Mesothelial cell of epicardium (in vitro differentiated cells): ENCODE measurements at regions not wholly inside any gene's neighbourhood (a gene's known extent, or its start where the extent isn't known, plus 50 kb on each side); places are given as distances from the start of the nearest gene placed in this dataset.

Source experiments
- DNase-seq, 2 experiments: peaks; one replicate each; pipeline ENCODE4 v3.0.0; 2021; ENCODE audit warnings: low spot score in 2 of 2; ENCODE audit not compliant: unreplicated experiment in 2 of 2
- H3K27ac Mint-ChIP-seq: 2 replicates; pipeline ENCODE4 v1.8.0; 2021; ENCODE audit warnings: mixed read lengths
- H3K27me3 Mint-ChIP-seq: 2 replicates; pipeline ENCODE4 v1.8.0; 2021; ENCODE audit warnings: low read depth, mixed read lengths
- H3K36me3 Mint-ChIP-seq: 2 replicates; pipeline ENCODE4 v1.8.0; 2021; ENCODE audit warnings: mixed read lengths
- H3K4me1 Mint-ChIP-seq: 2 replicates; pipeline ENCODE4 v1.8.0; 2021; ENCODE audit warnings: mixed read lengths
- H3K4me3 Mint-ChIP-seq: 2 replicates; pipeline ENCODE4 v1.8.0; 2021; ENCODE audit warnings: mild to moderate bottlenecking, moderate library complexity, mixed read lengths
- H3K9me3 Mint-ChIP-seq: 2 replicates; pipeline ENCODE4 v1.8.0; 2021; ENCODE audit warnings: mixed read lengths
- CTCF ChIP-seq: fragments of 200-600 bp; sonication (generic); IDR thresholded peaks from one replicate; pipeline ENCODE4 v1.5.0; 2021; ENCODE audit warnings: antibody characterized with exemption; ENCODE audit not compliant: unreplicated experiment

- H3K27me3 Mint-ChIP-seq: peaks cover 33% of the 10 kb centered on the region
- H3K27ac Mint-ChIP-seq: no peak overlapping the region
- H3K4me3 Mint-ChIP-seq: no peak overlapping the region
- peaks cover 5% of the 10 kb centered on the region for H3K4me1 Mint-ChIP-seq
- peaks cover 32% of the 10 kb centered on the region for H3K9me3 Mint-ChIP-seq
- TF ChIP-seq CTCF: no peak
- no peak for DNase-seq
- no peaks in the 10 kb centered on the region for H3K36me3 Mint-ChIP-seq
These were observed 427.7 kb downstream of the MATN1 start for GRCh38 chr1:30295674-30296073.

- Mint-ChIP-seq H3K27ac (no peak overlapping the region), H3K36me3 (no peaks in the 10 kb centered on the region), H3K4me1 (peaks cover 9% of the 10 kb centered on the region), H3K9me3 (peaks cover 32% of the 10 kb centered on the region), H3K27me3 (peaks cover 34% of the 10 kb centered on the region), H3K4me3 (no peak overlapping the region)
- no peak for DNase-seq
- TF ChIP-seq CTCF: no peak
These were observed 428.1 kb downstream of the MATN1 start for GRCh38 chr1:30295266-30295665.

DNA sequence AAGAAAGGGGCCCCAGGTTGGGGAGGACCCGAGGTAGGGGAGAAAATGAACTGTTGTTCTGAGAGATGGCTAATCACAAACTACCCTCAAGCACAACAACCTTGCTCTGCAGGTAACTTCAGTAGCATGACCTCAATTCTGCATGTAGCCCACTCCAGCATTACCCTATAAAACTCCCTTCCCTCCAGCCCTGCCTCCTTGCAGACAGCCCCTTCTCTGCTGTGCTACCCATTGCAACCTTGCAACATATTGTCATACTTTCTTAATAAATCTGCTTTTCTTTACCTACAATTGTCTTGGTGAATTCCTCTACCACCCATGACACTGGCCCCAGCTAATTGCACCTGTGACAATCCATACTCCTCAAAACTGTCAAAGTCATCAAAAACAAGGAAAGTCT lies 428.9 kb downstream of the MATN1 start:
- Mint-ChIP-seq H3K27ac (no peak overlapping the region), H3K27me3 (peaks cover 35% of the 10 kb centered on the region), H3K4me1 (peaks cover 9% of the 10 kb centered on the region), H3K4me3 (no peak overlapping the region), H3K36me3 (no peaks in the 10 kb centered on the region), H3K9me3 (peaks cover 32% of the 10 kb centered on the region)
- TF ChIP-seq CTCF: no peak
- no peak for DNase-seq

- Mint-ChIP-seq H3K4me1 (peaks cover 9% of the 10 kb centered on the region), H3K9me3 (peaks cover 27% of the 10 kb centered on the region), H3K27ac (no peak overlapping the region), H3K36me3 (no peaks in the 10 kb centered on the region), H3K4me3 (no peak overlapping the region), H3K27me3 (peaks cover 47% of the 10 kb centered on the region)
- DNase-seq: no peak
- TF ChIP-seq CTCF: no peak
These were observed 430.9 kb downstream of the MATN1 start for GRCh38 chr1:30292451-30292850.

- Mint-ChIP-seq H3K27me3 (peaks cover 49% of the 10 kb centered on the region), H3K4me3 (no peak overlapping the region), H3K27ac (no peak overlapping the region), H3K9me3 (peaks cover 21% of the 10 kb centered on the region), H3K4me1 (peaks cover 16% of the 10 kb centered on the region), H3K36me3 (no peaks in the 10 kb centered on the region)
- TF ChIP-seq CTCF: no peak
- DNase-seq: no peak
These were observed 431.9 kb downstream of the MATN1 start for GRCh38 chr1:30291526-30291925.

- Mint-ChIP-seq H3K4me1 (peaks cover 23% of the 10 kb centered on the region), H3K4me3 (no peak overlapping the region), H3K27ac (no peak overlapping the region), H3K27me3 (peaks cover 49% of the 10 kb centered on the region), H3K36me3 (no peaks in the 10 kb centered on the region), H3K9me3 (peaks cover 17% of the 10 kb centered on the region)
- no peak for TF ChIP-seq CTCF
- no peak for DNase-seq
These were observed 432.8 kb downstream of the MATN1 start for GRCh38 chr1:30290581-30290980.
